ENCODE measurements at regions not wholly inside any gene's neighbourhood (a gene's known extent, or its start where the extent isn't known, plus 50 kb on each side); places are given as distances from the start of the nearest gene placed in this dataset.

DNA sequence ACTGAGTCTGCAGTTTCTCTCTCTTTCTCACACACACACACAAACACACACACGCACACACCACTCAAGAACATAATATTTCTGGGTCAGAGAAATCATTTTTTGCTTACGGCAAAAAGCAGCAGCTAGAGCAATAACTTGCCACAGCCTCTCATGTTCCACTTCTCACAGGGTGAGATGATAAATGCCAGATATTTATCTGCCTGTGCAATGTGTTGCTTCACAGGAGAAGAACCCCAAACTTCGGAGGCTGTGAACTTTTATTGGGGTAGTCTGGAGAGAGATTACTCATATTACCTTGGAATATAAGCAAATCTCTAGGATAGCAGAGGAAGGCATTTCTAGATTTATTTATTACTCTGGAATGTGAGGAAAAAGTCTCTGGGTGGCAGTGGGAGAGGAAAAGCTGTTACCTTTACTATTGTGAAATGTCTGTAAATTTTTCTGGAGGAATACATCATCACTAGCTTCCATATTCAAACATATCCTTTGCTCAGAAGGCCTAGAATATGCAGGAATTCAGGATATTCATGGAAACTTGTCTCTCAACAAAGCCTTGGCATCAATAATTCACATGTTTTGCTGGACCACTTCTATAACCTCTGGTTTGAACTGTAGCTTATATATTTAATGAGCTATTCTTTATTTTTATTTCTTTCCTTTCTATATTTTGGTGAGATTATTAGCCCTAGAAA is 369.2 kb downstream of the NSUN3 start:
- DNase-seq (ENCODE audit: low read depth, low spot score): no peak
- peaks cover 4% of the 10 kb centered on the region for H3K36me3 Mint-ChIP-seq (ENCODE audit: low read depth)
- no peaks in the 10 kb centered on the region for H3K27me3 Mint-ChIP-seq (ENCODE audit: low read depth)

DNA sequence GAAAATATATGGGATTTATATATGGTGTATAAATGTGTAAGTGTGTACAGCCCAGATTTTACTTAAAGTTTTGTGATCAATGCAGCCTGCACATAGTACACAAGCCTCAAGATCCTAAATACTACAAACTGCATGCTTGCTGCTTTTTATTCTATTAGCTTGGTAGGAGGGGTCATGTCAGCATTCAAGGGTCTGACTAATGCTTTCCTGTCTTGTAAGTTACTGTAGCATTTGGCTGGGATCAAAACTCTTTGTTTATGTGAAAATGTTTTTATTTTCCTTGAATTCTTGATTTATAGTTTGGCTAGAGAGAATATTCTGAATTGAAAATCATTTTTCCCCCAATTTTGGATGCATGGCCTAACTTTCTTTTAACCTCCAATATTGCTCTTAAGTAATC is 370.9 kb downstream of the NSUN3 start:
- Mint-ChIP-seq H3K27ac (ENCODE audit: unreplicated experiment) (no peak overlapping the region), H3K27me3 (ENCODE audit: low read depth) (no peaks in the 10 kb centered on the region), H3K9me3 (peaks cover 2% of the 10 kb centered on the region), H3K4me1 (no peaks in the 10 kb centered on the region), H3K4me3 (no peak overlapping the region), H3K36me3 (ENCODE audit: low read depth) (no peaks in the 10 kb centered on the region)
- no peak for TF ChIP-seq CTCF (conservative IDR thresholded peaks at IDR 0.05)
- DNase-seq (ENCODE audit: low read depth, low spot score): no peak

More for the DNA sequence above, 369.2 kb downstream of the NSUN3 start:
- no peak for TF ChIP-seq CTCF (conservative IDR thresholded peaks at IDR 0.05)
- Mint-ChIP-seq H3K27ac (ENCODE audit: unreplicated experiment) (no peak overlapping the region), H3K9me3 (peaks cover 4% of the 10 kb centered on the region), H3K4me3 (no peak overlapping the region), H3K4me1 (no peaks in the 10 kb centered on the region)

GRCh38 chr3:94440767-94441493 is 378.1 kb downstream of the NSUN3 start:
- DNase-seq (ENCODE audit: low read depth, low spot score): no peak
- Mint-ChIP-seq H3K9me3 (peaks cover 2% of the 10 kb centered on the region), H3K36me3 (ENCODE audit: low read depth) (no peaks in the 10 kb centered on the region), H3K4me1 (no peaks in the 10 kb centered on the region), H3K27me3 (ENCODE audit: low read depth) (no peaks in the 10 kb centered on the region), H3K4me3 (no peak overlapping the region), H3K27ac (ENCODE audit: unreplicated experiment) (no peak overlapping the region)
- TF ChIP-seq CTCF (conservative IDR thresholded peaks at IDR 0.05): no peak

DNA sequence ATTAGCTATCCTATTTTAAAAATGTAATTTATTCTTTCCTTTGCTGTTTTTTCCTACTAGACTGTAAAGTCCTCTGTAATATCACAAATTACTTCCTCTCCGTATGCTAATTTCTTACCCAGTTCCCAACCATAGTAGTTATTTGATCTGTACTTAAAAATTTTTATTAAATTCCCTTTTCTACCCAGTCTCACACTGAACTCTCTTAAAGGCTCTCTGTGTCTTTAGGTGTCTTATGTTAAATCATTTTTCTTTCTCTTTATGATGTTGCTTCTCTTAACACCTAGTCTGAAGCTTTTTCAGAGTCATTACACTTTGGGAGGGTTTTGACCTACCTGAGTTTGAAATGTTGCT is 378.6 kb downstream of the NSUN3 start:
- H3K4me1 Mint-ChIP-seq: no peaks in the 10 kb centered on the region
- TF ChIP-seq CTCF (conservative IDR thresholded peaks at IDR 0.05): no peak
- H3K27me3 Mint-ChIP-seq (ENCODE audit: low read depth): no peaks in the 10 kb centered on the region
- H3K36me3 Mint-ChIP-seq (ENCODE audit: low read depth): no peaks in the 10 kb centered on the region
- DNase-seq (ENCODE audit: low read depth, low spot score): no peak
- no peak overlapping the region for H3K27ac Mint-ChIP-seq (ENCODE audit: unreplicated experiment)
- peaks cover 2% of the 10 kb centered on the region for H3K9me3 Mint-ChIP-seq
- no peak overlapping the region for H3K4me3 Mint-ChIP-seq

- Mint-ChIP-seq H3K4me1 (no peaks in the 10 kb centered on the region), H3K27ac (ENCODE audit: unreplicated experiment) (no peak overlapping the region), H3K27me3 (ENCODE audit: low read depth) (no peaks in the 10 kb centered on the region), H3K36me3 (ENCODE audit: low read depth) (no peaks in the 10 kb centered on the region), H3K9me3 (no peaks in the 10 kb centered on the region), H3K4me3 (no peak overlapping the region)
- no peak for DNase-seq (ENCODE audit: low read depth, low spot score)
- TF ChIP-seq CTCF (conservative IDR thresholded peaks at IDR 0.05): no peak
Measured at GRCh38 chr3:94453864-94454263, 391.0 kb downstream of the NSUN3 start.

All from neural crest cell (in vitro differentiated cells).